Gastroesophageal sphincter (tissue), 3 donors: ENCODE measurements at regions not wholly inside any gene's neighbourhood (a gene's known extent, or its start where the extent isn't known, plus 50 kb on each side); places are given as distances from the start of the nearest gene placed in this dataset.

Experiments used
- POLR2A ChIP-seq, 2 donors: fragments of 450-650 bp; IDR thresholded peaks; one replicate each; pipeline ENCODE4 v1.6.1; 2017; ENCODE audit warnings: antibody characterized with exemption in 2 of 2, mild to moderate bottlenecking in 2 of 2, moderate library complexity in 1 of 2
- POLR2AphosphoS5 ChIP-seq: sonication (generic); formaldehyde crosslinking; IDR thresholded peaks from one replicate; pipeline ENCODE4 v1.6.1; 2017; ENCODE audit warnings: antibody characterized with exemption
- TF ChIP-seq, protein P1 (sequence below), 4 experiments: fragments of 200-600 bp in 2 of 4; fragments of 450-650 bp in 2 of 4; sonication (generic) in 1 of 4; IDR thresholded peaks; one replicate each; pipeline ENCODE4 v1.5.1; 2017 to 2019; ENCODE audit warnings: antibody characterized with exemption in 4 of 4, mild to moderate bottlenecking in 2 of 4, moderate library complexity in 2 of 4

DNA sequence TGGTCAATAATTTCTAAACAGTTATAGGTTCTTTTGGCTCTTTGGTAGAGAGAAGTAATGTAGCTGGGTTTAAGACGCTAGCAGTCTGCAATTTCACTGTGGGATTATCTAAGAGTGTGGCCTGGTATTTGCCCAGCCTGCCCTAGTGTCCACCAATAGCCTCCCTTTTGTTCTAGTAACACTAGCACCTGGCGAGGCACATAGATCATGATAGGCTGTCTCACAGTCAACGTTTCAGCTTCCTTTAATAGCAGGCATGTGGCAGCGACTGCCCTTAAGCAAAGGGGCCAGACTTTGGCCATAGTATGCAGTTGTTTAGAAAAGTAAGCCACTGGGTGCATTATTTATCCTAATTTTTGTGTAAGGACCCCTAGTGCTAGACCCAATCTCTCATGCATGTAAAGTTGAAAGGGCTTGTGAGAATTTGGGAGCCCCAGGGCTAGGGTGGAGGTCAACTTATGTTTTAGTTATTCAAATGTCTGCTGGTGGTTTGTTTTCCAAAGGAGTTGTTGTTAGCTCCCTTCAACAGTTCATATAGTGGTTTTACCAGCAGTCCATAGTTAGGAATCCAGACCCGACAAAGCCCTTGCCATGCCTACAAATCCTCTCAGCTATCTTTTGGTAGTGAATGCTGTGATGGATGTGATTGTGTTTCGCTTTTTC is 274.3 kb downstream of the HTR1A start:
- TF ChIP-seq POLR2A (IDR thresholded peaks at IDR 0.05), result no peak
- TF ChIP-seq, protein P1, sequence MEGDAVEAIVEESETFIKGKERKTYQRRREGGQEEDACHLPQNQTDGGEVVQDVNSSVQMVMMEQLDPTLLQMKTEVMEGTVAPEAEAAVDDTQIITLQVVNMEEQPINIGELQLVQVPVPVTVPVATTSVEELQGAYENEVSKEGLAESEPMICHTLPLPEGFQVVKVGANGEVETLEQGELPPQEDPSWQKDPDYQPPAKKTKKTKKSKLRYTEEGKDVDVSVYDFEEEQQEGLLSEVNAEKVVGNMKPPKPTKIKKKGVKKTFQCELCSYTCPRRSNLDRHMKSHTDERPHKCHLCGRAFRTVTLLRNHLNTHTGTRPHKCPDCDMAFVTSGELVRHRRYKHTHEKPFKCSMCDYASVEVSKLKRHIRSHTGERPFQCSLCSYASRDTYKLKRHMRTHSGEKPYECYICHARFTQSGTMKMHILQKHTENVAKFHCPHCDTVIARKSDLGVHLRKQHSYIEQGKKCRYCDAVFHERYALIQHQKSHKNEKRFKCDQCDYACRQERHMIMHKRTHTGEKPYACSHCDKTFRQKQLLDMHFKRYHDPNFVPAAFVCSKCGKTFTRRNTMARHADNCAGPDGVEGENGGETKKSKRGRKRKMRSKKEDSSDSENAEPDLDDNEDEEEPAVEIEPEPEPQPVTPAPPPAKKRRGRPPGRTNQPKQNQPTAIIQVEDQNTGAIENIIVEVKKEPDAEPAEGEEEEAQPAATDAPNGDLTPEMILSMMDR (IDR thresholded peaks at IDR 0.05), result no peak
- no peak for TF ChIP-seq POLR2AphosphoS5
